ENCODE measurements at regions not wholly inside any gene's neighbourhood (a gene's known extent, or its start where the extent isn't known, plus 50 kb on each side); places are given as distances from the start of the nearest gene placed in this dataset.

DNA sequence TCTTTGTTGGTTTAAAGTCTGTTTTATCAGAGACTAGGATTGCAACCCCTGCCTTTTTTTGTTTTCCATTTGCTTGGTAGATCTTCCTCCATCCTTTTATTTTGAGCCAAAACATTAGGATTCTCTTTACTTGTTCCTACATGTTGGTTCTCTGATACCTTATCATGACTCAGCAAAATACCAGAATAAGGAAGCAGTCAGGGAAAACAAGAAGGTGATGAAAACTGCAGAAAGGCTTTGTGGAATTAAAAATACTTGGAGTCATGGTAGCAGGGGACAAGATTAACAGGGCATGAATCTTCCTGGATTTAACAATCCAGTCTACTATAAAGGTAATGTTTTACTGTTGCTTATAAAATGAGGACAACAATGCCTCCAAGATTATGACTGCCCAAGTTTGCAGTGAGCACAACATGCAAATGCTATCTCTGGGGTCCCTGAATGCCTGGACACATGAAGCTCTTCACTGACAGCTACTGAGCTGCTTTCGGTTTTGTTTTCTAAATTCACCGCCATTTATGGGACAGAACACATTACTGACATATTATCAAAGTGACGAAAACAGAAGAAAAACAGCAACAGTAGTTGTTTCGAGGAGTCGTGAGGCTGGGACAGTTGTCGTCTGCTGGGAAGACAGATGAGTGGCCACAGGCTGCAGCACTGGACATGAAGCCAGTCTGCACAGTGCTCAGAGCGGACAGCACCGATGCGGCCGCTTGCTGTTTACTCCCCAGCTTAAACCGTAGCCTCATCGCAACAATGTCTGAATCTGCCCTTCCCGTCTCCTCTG lies 174.5 kb upstream of the DKK2 start:
- TF ChIP-seq, protein P1, sequence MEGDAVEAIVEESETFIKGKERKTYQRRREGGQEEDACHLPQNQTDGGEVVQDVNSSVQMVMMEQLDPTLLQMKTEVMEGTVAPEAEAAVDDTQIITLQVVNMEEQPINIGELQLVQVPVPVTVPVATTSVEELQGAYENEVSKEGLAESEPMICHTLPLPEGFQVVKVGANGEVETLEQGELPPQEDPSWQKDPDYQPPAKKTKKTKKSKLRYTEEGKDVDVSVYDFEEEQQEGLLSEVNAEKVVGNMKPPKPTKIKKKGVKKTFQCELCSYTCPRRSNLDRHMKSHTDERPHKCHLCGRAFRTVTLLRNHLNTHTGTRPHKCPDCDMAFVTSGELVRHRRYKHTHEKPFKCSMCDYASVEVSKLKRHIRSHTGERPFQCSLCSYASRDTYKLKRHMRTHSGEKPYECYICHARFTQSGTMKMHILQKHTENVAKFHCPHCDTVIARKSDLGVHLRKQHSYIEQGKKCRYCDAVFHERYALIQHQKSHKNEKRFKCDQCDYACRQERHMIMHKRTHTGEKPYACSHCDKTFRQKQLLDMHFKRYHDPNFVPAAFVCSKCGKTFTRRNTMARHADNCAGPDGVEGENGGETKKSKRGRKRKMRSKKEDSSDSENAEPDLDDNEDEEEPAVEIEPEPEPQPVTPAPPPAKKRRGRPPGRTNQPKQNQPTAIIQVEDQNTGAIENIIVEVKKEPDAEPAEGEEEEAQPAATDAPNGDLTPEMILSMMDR (IDR thresholded peaks at IDR 0.05; ENCODE audit: insufficient read depth, low read length, severe bottlenecking) = no peak
- FAIRE-seq = peak; percentile 66
- Histone ChIP-seq H3K4me3 (ENCODE audit: low read depth, low read length) (no peak overlapping the region), H3K27me3 (ENCODE audit: control insufficient read depth, insufficient read depth, low read length) (no peaks in the 10 kb centered on the region), H3K36me3 (ENCODE audit: control insufficient read depth, insufficient read depth, low read length) (no peaks in the 10 kb centered on the region)
- peak; percentile 78 for DNase-seq (ENCODE audit: low read depth)

DNA sequence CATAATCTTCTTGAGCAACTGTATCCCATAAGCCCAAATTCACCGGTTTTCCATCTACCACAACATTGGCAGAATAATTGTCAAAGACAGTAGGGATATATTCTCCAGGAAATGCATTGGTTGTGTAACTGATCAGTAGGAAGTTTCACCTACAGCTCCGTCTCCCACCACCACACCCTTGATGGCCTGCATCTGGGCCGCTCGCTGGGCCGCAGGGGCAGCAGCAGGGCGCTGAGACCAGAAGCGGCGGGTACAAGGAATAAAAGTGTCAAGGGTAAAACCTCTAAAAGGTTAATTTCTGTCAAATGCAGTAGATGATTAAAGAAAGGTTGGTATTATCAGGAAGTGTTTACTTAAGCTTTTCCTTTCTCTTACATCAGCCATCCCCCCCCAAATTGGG lies 167.6 kb upstream of the DKK2 start:
- H3K27me3 ChIP-seq (ENCODE audit: control insufficient read depth, insufficient read depth, low read length) = no peaks in the 10 kb centered on the region
- no peak for FAIRE-seq

DNA sequence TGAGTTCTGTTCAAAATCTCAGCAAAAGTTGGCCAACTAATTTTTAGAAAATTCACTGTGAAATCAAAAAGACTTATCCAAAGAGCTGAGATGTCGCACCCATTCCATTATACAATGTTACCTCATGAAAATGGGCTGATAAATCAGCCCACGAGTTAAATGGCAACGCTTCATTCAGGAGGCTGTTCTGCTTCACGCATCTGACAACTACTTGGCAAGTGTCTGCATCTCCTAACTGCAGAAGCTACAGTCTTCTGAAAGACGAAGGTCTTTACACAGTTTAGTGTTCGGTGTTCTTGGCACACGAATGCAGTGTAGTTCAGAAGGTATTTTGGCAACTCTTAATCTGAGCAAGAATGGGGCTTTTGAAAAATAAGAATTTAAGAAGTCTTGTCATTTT lies 166.6 kb upstream of the DKK2 start:
- no peak for FAIRE-seq

More for the DNA sequence above, 167.6 kb upstream of the DKK2 start:
- TF ChIP-seq, protein P1 (IDR thresholded peaks at IDR 0.05; ENCODE audit: insufficient read depth, low read length, severe bottlenecking) = no peak
- no peak for DNase-seq (ENCODE audit: low read depth)
- no peak overlapping the region for H3K4me3 ChIP-seq (ENCODE audit: low read depth, low read length)
- H3K36me3 ChIP-seq (ENCODE audit: control insufficient read depth, insufficient read depth, low read length) = no peaks in the 10 kb centered on the region

DNA sequence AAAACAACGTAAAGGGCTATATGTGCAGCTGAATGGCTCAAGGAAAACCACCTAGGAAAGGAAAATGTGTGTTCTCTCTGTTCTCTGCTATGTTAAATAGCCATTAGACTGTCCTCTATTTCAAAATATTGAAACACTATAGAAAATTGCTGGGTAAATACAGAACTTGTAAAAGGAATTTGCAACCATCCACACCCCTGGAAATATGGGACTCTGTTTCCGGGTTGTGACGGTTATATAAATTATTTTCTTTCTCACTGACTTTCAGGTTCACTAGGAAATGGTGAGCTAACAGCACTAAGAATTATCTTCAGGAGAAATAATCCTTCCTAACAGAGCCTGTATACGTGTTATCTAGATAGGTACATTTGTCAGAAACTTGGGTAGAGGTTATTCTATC lies 161.0 kb upstream of the DKK2 start:
- no peaks in the 10 kb centered on the region for H3K36me3 ChIP-seq (ENCODE audit: control insufficient read depth, insufficient read depth, low read length)
- H3K4me3 ChIP-seq (ENCODE audit: low read depth, low read length) = no peak overlapping the region
- no peak for FAIRE-seq
- no peak for DNase-seq (ENCODE audit: low read depth)
- H3K27me3 ChIP-seq (ENCODE audit: control insufficient read depth, insufficient read depth, low read length) = no peaks in the 10 kb centered on the region
- TF ChIP-seq, protein P1 (IDR thresholded peaks at IDR 0.05; ENCODE audit: insufficient read depth, low read length, severe bottlenecking) = no peak

More for the DNA sequence above, 166.6 kb upstream of the DKK2 start:
- Histone ChIP-seq H3K4me3 (ENCODE audit: low read depth, low read length) (no peak overlapping the region), H3K36me3 (ENCODE audit: control insufficient read depth, insufficient read depth, low read length) (no peaks in the 10 kb centered on the region), H3K27me3 (ENCODE audit: control insufficient read depth, insufficient read depth, low read length) (no peaks in the 10 kb centered on the region)
- TF ChIP-seq, protein P1 (IDR thresholded peaks at IDR 0.05; ENCODE audit: insufficient read depth, low read length, severe bottlenecking) = no peak
- DNase-seq (ENCODE audit: low read depth) = no peak

DNA sequence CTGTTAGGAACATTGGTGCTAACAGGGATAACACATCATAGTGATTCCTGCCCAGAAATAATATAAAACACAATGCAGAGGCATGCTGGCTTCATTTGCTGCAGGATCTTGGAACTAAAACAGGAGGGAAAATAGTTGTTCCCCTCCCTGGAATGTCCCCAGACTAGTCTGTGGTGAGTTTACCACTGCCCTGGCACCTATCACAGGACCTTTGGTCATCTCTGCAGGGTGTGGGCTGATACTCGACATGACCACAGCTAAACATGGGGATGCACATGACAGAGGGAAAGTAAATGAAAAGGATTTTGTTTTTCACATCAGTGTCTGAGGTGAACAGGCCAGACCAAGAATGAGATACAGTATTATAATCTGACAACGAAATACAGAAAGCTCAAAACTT lies 160.2 kb upstream of the DKK2 start:
- Histone ChIP-seq H3K36me3 (ENCODE audit: control insufficient read depth, insufficient read depth, low read length) (no peaks in the 10 kb centered on the region), H3K4me3 (ENCODE audit: low read depth, low read length) (no peak overlapping the region), H3K27me3 (ENCODE audit: control insufficient read depth, insufficient read depth, low read length) (no peaks in the 10 kb centered on the region)
- no peak for FAIRE-seq
- TF ChIP-seq, protein P1 (IDR thresholded peaks at IDR 0.05; ENCODE audit: insufficient read depth, low read length, severe bottlenecking) = no peak
- no peak for DNase-seq (ENCODE audit: low read depth)

DNA sequence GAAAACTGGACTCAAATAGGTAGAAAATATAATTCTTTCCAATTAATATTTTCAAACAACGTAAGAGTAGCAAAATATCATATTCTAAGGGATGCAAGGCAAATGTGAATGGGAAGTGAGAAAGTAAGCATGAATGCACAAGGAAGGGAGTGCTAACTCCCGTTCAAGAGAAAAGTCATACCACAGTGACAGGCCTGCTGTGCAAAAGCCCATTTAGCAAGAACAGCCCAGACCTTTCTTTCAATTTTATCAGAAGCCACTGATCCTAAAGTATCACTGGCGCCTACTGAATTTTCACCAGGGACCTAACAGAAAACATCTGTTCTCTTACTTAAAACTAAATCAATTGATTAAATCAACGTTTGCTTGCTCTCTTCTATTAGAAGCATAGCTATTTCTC lies 157.9 kb upstream of the DKK2 start:
- Histone ChIP-seq H3K4me3 (ENCODE audit: low read depth, low read length) (no peak overlapping the region), H3K36me3 (ENCODE audit: control insufficient read depth, insufficient read depth, low read length) (no peaks in the 10 kb centered on the region), H3K27me3 (ENCODE audit: control insufficient read depth, insufficient read depth, low read length) (no peaks in the 10 kb centered on the region)
- no peak for FAIRE-seq
- TF ChIP-seq, protein P1 (IDR thresholded peaks at IDR 0.05; ENCODE audit: insufficient read depth, low read length, severe bottlenecking) = no peak
- DNase-seq (ENCODE audit: low read depth) = no peak
